NOMO-1 treated with dmso at 0.1 percent for 144 hours (cell line): ENCODE measurements at regions not wholly inside any gene's neighbourhood (a gene's known extent, or its start where the extent isn't known, plus 50 kb on each side); places are given as distances from the start of the nearest gene placed in this dataset.

ENCODE experiments used
- DNase-seq: peaks from one replicate; lab custom pipeline; 2025; ENCODE audit not compliant: unreplicated experiment; lab: John Stamatoyannopoulos, UW

DNA sequence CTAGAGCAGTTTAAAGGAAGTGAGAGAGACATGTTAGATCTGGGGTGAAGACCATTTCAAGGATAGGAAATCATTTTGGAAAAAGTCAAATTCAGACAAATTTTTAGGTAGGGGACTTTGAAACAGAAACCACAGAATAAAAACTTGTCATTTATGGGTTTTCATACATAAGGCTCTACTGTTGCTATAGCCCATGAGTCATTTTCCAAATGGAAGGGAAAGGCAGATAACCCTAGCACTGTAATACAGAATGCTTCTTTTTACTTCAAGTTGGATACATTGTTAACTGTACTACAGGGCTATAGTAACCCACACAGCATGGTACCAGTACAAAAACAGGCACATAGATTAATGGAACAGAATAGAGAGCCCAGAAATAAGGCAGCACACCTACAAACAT lies 455.4 kb downstream of the EBF1 start:
- no peak for DNase-seq

- DNase-seq, result no peak
Measured at GRCh38 chr5:158643840-158644239, 455.9 kb downstream of the EBF1 start.

- no peak for DNase-seq
Measured at GRCh38 chr5:158642879-158643278, 456.8 kb downstream of the EBF1 start.

DNA sequence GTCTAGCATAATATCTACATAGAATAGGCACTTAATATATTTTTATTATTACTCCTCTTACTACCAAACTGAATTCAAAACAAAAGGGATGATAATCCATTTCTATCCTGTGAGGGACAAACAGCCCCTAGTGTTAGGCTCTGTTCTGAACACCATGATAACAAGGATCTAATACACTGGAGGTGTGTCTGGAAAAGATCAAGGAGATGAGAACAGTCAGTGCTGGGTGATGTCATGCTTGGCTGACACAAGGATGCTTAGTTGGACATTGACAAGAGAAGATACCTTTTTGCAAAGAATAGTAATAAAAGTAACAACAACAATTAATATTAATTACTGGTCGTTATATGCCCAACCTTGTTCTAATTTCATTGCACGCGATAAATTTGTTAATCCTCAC lies 458.7 kb downstream of the EBF1 start:
- no peak for DNase-seq

DNA sequence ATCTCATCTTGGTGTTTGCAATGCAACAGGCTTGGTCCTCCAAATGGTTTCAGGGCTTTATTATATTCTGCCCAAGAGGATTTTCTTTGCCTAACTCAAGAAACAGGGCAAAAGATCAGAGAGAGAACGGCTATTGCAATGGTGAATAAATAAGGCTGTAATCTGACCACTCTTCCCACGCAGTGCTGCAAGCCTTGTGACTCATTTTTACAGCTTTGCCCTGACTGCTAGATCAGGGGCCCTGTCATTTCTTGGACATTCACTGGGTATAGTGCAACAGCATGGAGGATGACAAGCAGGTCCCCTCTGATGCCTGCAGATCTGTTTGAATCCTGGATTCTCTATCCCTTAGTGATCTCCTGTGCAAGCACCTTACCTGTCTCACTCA lies 459.1 kb downstream of the EBF1 start:
- no peak for DNase-seq

GRCh38 chr5:158639881-158640592 lies 459.7 kb downstream of the EBF1 start:
- no peak for DNase-seq

DNA sequence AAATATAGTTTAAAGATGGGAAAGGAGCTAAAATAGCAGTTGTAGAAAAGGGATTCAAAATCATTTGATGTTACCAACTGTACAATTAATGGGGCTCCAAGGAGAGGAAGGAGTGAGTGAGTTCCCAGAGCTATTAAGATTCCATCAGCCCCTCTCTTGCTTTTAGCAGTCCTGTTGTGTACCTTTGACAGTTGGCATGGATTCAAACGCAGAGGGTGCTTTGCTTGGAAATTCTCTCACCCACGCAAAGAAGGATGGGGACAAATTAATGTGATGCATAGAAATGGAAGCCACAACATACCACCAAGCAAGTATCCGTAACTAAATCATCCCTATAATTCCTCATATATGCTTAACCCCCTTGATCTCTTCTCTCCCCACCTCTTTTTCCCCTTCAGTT lies 461.3 kb downstream of the EBF1 start:
- no peak for DNase-seq

DNA sequence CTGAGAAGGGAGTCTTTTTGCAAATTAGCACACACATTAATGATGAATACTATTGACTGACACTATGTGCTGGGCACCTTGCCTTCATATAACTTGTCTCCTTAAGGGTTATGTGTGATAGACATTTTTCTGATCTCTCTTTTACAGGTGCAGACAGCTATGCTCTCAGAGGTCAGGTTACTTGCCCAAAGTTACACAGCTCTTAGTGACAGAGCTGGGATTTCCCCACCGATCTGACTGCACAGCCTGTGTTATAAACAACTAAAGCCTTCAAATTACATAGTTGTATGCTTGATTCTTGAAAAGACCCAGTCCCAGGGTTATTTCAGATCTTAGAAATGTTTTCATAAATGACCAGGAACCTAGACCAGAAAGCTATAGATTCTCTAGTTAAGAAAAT lies 462.7 kb downstream of the EBF1 start:
- no peak for DNase-seq

- no peak for DNase-seq
Measured at GRCh38 chr5:158635565-158635964, 464.2 kb downstream of the EBF1 start.

- no peak for DNase-seq
Measured at GRCh38 chr5:158634714-158635113, 465.0 kb downstream of the EBF1 start.

GRCh38 chr5:158629591-158630312 lies 470.0 kb downstream of the EBF1 start:
- DNase-seq, result no peak

- DNase-seq, result no peak
Measured at GRCh38 chr5:158626718-158627117, 473.0 kb downstream of the EBF1 start.

GRCh38 chr5:158623971-158624370 lies 475.7 kb downstream of the EBF1 start:
- DNase-seq, result no peak

DNA sequence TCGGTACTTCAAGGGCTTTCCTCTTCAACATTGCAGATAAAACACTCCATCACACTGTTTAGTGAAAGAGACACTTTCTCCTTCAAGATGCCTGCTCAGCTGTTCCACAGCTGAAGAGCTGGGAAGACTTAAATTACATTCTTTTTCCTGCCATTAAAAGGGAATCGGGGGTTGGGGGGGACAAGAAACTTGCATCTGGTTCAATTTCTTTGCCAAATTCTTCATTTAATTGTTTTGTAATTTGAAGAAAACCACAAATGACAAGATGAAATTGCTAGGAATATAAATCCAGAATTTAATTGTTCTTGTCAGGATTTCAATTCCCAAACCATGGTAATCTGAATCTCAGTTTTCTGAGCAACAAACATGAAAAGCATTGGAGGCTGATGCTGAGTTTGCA lies 478.3 kb downstream of the EBF1 start:
- no peak for DNase-seq

DNA sequence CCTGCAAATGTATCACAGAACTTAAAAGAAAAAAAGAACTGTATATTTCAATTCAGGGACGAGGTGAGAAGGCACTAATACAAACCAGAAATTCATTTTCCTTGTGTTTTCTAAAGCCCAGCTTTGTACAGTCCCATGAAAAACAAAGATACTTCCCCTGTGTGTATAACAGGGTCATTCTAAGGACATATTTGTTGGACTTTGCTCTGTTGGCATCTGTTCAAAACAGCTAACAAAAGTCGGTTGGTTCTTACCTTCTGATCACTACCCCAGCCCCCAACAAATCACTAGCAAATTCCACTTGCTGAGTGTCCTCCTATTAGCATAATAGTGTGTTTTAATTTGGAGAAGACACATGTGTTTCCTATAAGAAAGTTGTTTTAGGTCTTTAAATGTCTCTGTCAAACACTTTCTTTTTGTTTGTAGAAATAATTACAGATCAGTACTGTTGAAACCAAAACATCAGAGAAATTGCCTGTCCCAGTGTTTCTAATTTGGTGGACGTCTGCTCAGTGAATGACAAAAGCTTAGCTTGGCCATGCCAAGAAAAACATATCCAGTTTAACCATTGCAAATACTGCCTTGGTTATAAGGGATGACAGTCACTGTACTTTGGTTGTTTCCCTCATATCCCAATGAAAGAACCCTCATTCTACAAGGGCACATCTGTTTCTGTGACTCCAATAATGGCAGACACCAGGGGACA lies 480.5 kb downstream of the EBF1 start:
- no peak for DNase-seq

DNA sequence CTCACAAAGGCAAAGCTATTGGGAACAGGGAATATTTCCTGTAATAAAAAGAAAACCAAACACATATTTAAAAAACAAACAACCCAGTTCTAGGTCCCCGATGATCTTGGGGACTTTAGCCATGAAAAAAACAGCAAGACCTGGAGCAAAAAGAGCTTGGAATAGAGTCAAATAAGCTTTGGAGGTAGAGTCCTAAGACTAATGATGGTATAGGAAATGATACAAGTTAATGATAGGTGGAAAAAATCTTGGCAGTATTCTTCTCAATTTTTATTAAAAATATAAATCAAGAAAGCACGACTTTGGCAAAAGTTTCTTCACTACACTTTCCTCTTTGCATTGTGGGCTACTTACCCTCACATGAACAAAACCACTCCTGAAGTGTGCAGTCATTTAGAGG lies 481.5 kb downstream of the EBF1 start:
- no peak for DNase-seq

GRCh38 chr5:158616707-158617106 lies 483.0 kb downstream of the EBF1 start:
- no peak for DNase-seq

DNA sequence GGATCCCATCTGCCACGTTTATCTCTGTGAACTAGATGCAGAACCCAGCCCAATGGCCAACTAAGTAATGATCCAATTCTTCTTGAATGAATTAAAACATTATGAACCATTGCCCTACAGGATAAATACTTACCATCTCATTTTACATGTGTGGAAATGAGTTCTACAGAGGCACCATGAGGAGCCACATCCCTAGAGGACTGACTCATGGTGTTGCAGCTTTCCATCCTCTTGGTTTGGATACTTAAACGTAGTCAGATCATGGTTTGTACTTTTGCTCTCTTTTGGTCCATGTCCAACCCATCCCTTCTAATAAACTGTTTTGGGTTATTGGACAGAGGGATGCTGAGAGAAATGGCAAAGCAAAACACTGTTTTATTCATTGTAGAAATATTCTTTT lies 484.8 kb downstream of the EBF1 start:
- no peak for DNase-seq

- no peak for DNase-seq
Measured at GRCh38 chr5:158611581-158611980, 488.1 kb downstream of the EBF1 start.

- DNase-seq, result no peak
Measured at GRCh38 chr5:158610051-158610415, 489.7 kb downstream of the EBF1 start.

GRCh38 chr5:158609333-158610050 lies 490.2 kb downstream of the EBF1 start:
- no peak for DNase-seq

DNA sequence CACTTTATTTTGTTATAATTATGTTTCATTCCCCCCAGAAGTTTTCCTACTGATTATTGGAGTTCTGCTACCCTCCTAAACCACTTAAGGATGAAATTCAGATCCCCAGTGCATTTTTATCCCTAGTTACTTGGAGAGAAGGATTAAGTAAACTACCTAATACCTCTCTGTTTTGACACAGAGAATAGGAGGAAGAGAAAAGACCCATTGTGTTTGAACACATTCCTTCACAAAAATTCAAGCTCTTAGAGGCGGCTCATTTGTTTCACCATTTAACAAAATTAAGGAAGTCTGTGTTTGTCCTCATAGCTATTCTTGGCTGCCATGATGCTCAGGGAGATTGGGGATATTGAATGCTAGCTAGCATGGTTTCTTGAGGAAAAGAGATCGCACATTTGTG lies 492.6 kb downstream of the EBF1 start:
- no peak for DNase-seq
